MCF 10A (cell line): ENCODE measurements at regions not wholly inside any gene's neighbourhood (a gene's known extent, or its start where the extent isn't known, plus 50 kb on each side); places are given as distances from the start of the nearest gene placed in this dataset.

Experiments used
- BruUV-seq: library from RNA; stranded (reverse); fragments of 400-500 nt; replicated peaks from 2 replicates; lab custom pipeline; 2021; lab: Mats Ljungman, UMichigan
- CTCF ChIA-PET: fragments of 300-600 bp; sonication (Branson Sonifier 250); formaldehyde crosslinking; extraction: SDS; loops from one replicate; lab custom pipeline; 2021; ENCODE audit warnings: antibody characterized with exemption, inconsistent platforms; lab: Yijun Ruan, JAX
- POLR2A ChIA-PET: fragments of 300-600, 350-650 bp; sonication (Branson Sonifier 250); formaldehyde crosslinking; extraction: SDS; loops from one replicate; lab custom pipeline; 2020; ENCODE audit warnings: antibody characterized with exemption, inconsistent platforms; lab: Yijun Ruan, JAX
- DNase-seq: peaks from one replicate; pipeline ENCODE4 v3.0.0-alpha.2; 2018; ENCODE audit not compliant: unreplicated experiment
- H3K27ac Mint-ChIP-seq: one replicate; pipeline ENCODE4 v1.8.0; 2022; ENCODE audit warnings: mild to moderate bottlenecking, low read depth, mixed read lengths; ENCODE audit not compliant: unreplicated experiment
- H3K27me3 Mint-ChIP-seq: one replicate; pipeline ENCODE4 v1.8.0; 2022; ENCODE audit warnings: mixed read lengths; ENCODE audit not compliant: insufficient read depth, unreplicated experiment
- H3K36me3 Mint-ChIP-seq: one replicate; pipeline ENCODE4 v1.8.0; 2022; ENCODE audit warnings: mild to moderate bottlenecking, moderate library complexity, mixed read lengths; ENCODE audit not compliant: insufficient read depth, unreplicated experiment
- H3K4me1 Mint-ChIP-seq: one replicate; pipeline ENCODE4 v1.8.0; 2022; ENCODE audit warnings: mixed read lengths; ENCODE audit not compliant: insufficient read depth, unreplicated experiment
- H3K4me3 Mint-ChIP-seq: one replicate; pipeline ENCODE4 v1.8.0; 2022; ENCODE audit warnings: mild to moderate bottlenecking, moderate library complexity, mixed read lengths; ENCODE audit not compliant: unreplicated experiment
- H3K9me3 Mint-ChIP-seq: one replicate; pipeline ENCODE4 v1.8.0; 2022; ENCODE audit warnings: mixed read lengths; ENCODE audit not compliant: unreplicated experiment
- intact Hi-C: fragments of 100-400 bp; cut with micrococcal nuclease; formaldehyde crosslinking; loops from 2 replicates; pipeline ENCODE4 v1.14.1; 2022
- TF ChIP-seq, protein P1 (sequence below): fragments of 200-600 bp; IDR thresholded peaks from one replicate; pipeline ENCODE4 v1.8.0; 2022; ENCODE audit warnings: antibody characterized with exemption, mild to moderate bottlenecking; ENCODE audit not compliant: unreplicated experiment

DNA sequence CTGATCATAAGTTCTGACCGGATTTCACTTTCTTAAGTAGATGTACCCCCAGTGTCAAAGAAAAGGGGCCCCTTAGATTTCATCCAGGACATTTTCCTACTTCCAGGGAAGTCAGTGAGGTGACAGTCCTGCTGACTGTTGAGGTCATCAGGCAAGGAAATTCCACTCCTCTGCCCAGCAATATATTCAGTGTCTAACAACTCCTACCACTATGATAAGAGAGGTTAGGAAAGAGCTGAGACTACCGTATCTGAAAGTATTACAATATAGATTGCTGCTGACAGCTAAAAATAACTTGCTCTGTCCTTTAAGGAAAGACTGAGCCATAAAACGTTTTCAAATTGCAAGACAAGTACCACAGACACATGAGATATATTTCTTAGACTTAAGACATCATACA, 325.1 kb downstream of the EFNB2 start:
- intact Hi-C loops, result no loop called here
- no peak overlapping the region for H3K4me3 Mint-ChIP-seq
- no peak for DNase-seq
- no peak overlapping the region for H3K27ac Mint-ChIP-seq
- ChIA-PET POLR2A (no interaction called here), CTCF (no interaction called here)
- TF ChIP-seq, protein P1, sequence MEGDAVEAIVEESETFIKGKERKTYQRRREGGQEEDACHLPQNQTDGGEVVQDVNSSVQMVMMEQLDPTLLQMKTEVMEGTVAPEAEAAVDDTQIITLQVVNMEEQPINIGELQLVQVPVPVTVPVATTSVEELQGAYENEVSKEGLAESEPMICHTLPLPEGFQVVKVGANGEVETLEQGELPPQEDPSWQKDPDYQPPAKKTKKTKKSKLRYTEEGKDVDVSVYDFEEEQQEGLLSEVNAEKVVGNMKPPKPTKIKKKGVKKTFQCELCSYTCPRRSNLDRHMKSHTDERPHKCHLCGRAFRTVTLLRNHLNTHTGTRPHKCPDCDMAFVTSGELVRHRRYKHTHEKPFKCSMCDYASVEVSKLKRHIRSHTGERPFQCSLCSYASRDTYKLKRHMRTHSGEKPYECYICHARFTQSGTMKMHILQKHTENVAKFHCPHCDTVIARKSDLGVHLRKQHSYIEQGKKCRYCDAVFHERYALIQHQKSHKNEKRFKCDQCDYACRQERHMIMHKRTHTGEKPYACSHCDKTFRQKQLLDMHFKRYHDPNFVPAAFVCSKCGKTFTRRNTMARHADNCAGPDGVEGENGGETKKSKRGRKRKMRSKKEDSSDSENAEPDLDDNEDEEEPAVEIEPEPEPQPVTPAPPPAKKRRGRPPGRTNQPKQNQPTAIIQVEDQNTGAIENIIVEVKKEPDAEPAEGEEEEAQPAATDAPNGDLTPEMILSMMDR, result no peak
- no peaks in the 10 kb centered on the region for H3K9me3 Mint-ChIP-seq
- peaks cover 4% of the 10 kb centered on the region for H3K4me1 Mint-ChIP-seq
- H3K27me3 Mint-ChIP-seq, result no peaks in the 10 kb centered on the region
- no TSS peak for BruUV-seq
- H3K36me3 Mint-ChIP-seq, result no peaks in the 10 kb centered on the region

DNA sequence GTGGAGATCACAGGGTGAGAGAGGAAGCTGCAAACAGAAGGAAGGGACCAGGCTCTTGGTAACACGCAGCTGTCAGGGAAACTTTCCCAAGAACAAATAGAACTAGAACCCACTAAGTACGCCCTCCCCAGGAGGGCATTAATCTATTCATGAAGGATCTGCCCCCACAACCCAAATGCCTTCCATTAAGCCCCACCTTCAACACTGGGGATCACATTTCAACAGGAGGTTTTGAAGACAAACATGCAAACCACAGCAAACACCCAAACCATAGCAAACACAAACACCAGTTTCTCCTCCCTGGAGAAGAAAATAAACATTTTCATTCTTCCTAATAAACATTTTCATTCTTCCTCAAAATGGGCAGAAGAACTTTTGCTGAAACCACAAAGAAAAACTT, 329.6 kb downstream of the EFNB2 start:
- Mint-ChIP-seq H3K4me3 (no peak overlapping the region), H3K36me3 (no peaks in the 10 kb centered on the region), H3K4me1 (peaks cover 4% of the 10 kb centered on the region), H3K27me3 (no peaks in the 10 kb centered on the region), H3K9me3 (no peaks in the 10 kb centered on the region), H3K27ac (no peak overlapping the region)
- TF ChIP-seq, protein P1, result no peak
- CTCF ChIA-PET, result no interaction called here
- BruUV-seq, result no TSS peak
- POLR2A ChIA-PET, result no interaction called here
- no peak for DNase-seq
- intact Hi-C loops, result no loop called here

DNA sequence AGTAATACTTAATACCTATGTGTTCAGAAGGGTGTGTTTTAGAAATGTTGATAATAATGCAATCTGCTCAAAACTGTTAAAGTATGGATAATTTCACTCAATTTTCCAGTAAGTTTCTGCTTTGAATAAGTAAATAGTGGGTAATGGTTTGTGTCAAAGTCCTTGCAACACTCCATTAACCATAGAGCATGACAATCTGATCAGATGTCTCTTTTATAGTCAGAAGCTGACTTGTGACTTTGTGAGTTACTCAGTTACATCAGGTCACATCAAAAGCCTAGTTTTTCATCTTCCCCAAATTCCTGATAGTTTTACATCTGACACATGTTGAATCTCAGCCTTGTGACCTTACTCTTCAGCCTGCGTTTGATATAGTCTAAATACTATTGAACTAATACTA, 338.0 kb downstream of the EFNB2 start:
- no peak overlapping the region for H3K4me3 Mint-ChIP-seq
- no peak for DNase-seq
- H3K4me1 Mint-ChIP-seq, result no peaks in the 10 kb centered on the region
- no peaks in the 10 kb centered on the region for H3K36me3 Mint-ChIP-seq
- H3K27ac Mint-ChIP-seq, result no peak overlapping the region
- TF ChIP-seq, protein P1, result no peak
- no peaks in the 10 kb centered on the region for H3K27me3 Mint-ChIP-seq
- POLR2A ChIA-PET, result no interaction called here
- CTCF ChIA-PET, result no interaction called here
- no TSS peak for BruUV-seq
- intact Hi-C loops, result no loop called here
- H3K9me3 Mint-ChIP-seq, result no peaks in the 10 kb centered on the region

DNA sequence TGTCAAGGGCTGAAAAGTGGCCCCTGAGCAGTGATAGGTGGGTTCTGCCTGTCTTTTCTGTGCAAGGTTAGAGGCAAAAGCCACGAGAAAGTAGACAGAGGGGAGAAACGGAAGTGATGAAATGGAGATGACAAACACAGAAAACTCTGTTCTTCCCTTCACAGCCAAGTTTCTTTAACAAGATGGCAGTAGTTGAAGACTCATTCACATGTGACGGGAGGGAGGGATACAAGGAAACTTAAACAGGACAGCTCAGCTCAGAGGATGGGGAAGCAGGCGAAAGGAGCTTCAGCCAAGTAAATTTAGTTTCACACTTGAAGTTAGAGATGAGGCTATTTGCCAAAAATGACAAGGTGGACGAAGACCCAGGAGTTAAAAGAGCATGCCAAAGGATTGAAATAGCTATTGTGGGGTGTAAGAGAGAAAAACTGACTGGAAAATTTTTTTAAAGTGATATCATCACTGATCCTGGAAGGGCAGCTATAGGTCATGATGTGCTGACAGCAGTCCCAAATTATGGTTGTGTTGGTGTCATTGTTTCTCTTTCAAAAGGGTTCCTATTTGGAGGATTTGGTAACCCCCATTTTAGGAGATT, 347.9 kb downstream of the EFNB2 start:
- no peak for DNase-seq
- Mint-ChIP-seq H3K27me3 (no peaks in the 10 kb centered on the region), H3K4me1 (peaks cover 13% of the 10 kb centered on the region), H3K27ac (no peak overlapping the region), H3K9me3 (peaks cover 8% of the 10 kb centered on the region), H3K4me3 (no peak overlapping the region), H3K36me3 (no peaks in the 10 kb centered on the region)
- CTCF ChIA-PET, result interaction anchor here (0.6 kb wide), 1 partner anchor 1617 kb away, joined by 3 read pairs; no protein-coding TSS in a partner anchor
- POLR2A ChIA-PET, result no interaction called here
- TF ChIP-seq, protein P1, result no peak
- intact Hi-C loops, result no loop called here
- BruUV-seq, result no TSS peak
